ENCODE measurements at regions not wholly inside any gene's neighbourhood (a gene's known extent, or its start where the extent isn't known, plus 50 kb on each side); places are given as distances from the start of the nearest gene placed in this dataset.

DNA sequence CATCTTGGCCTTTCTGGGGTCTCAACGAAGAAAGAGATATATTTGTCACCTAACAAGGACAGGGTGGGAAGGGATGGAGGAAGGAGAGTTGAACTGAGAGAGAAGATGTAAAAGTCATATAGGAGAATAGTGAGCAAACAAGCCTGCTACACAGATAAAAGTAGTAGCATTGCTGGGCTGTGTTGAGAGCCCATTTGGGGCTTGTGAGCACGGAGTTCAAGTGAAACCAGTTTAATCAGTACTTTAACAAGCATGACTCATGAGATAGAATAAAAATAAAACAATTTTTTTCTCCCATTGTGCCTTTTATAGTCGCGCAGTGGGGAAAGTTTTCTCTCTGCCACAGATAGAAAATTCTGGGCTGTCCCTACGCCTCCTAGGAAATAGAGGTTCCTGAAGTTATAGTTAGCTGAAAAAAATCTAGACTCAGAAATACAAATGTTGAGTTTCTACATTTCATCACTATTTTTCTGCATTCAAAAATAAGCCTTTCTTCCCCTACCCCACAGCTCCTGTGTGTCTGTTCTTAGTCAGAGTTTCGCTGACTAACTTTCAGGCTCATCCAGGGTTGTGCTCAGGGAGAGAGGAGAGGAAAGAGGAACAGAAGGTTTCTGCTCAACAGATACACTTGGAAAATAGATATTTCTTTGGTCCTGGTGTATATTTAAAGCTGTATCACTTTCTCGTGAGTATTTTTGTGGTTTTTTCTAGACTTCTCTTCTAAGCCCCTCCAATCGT lies 395.8 kb upstream of the ADAMTSL1 start:
- DNase-seq, result no peak

DNA sequence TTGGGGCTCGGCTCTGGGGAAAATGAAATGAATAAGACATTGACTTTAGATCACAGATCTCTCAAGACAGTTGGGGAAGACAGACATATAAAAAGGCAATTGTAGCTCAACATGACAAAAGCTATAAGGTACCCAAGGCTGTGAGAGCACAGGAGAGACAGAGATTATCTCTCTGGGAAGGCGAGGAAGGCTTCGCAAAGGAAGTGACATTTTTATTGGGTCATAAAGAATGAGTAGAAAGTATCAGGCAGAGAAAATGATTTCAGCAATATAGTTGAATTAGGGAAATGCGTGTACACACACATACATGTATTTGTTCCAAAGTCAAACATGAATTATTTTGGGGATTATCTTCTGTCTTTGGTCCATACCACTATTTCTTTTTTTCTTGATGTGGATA lies 381.8 kb upstream of the ADAMTSL1 start:
- DNase-seq, result no peak

- DNase-seq, result no peak
These were observed 367.9 kb upstream of the ADAMTSL1 start for GRCh38 chr9:18106006-18106560.

DNA sequence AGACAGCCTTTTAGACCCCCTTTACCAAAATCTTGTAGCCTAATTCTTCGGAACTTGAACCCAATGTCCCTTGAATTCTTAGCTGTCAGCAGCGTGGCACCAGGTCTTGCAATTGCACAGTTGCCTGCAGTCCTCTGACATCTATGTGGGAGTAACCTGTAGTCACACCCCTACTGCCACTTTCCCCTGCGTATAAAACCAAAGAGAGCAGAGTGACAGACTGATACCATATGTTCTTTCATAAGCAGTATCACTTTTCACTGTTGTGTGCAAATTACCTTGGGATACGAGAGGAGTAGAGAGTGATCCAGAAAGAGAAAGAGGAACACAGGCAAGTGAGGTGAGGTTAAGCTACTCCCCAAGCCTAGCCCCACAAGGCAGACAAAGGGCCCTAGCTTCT lies 364.3 kb upstream of the ADAMTSL1 start:
- no peak for DNase-seq

DNA sequence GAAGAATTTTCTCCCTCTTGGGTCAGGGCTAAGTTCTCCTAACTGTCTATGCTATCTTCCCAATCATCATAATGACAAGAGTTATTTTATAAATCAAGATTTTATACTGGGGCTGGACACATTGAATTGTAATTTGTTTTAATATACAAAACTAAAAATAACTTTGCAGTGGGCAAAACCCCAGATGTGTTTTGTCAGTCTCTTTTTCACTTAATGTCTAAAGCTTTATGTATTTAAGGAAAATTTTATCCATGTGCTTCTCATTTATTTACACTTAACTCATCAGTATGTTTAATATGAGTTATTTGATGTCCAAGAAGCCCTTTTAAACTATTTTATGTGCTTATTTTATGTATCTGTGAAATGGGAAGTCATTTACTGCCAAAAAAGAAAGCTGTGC lies 362.8 kb upstream of the ADAMTSL1 start:
- no peak for DNase-seq

GRCh38 chr9:18114559-18115475 lies 359.1 kb upstream of the ADAMTSL1 start:
- no peak for DNase-seq

- DNase-seq, result no peak
These were observed 355.7 kb upstream of the ADAMTSL1 start for GRCh38 chr9:18118268-18118667.

DNA sequence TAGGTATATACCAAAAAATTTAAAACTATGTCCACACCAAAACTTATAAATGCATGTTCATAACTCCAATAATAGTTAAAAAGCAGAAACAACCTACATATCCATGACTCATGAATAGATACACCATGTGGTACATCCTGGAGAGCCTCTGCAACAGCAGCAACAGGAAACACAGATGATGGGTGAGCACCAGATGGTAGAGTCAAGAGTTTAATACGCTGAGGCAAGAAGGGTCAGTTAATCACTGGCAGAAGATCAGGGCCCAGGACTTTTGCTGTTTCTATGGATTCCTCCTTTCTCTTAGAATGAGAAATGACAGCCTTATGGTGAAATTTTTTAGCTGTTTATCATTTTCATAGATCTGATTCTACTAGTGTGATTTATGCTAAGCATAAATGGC lies 351.8 kb upstream of the ADAMTSL1 start:
- DNase-seq, result no peak

- no peak for DNase-seq
These were observed 349.2 kb upstream of the ADAMTSL1 start for GRCh38 chr9:18124760-18125159.

DNA sequence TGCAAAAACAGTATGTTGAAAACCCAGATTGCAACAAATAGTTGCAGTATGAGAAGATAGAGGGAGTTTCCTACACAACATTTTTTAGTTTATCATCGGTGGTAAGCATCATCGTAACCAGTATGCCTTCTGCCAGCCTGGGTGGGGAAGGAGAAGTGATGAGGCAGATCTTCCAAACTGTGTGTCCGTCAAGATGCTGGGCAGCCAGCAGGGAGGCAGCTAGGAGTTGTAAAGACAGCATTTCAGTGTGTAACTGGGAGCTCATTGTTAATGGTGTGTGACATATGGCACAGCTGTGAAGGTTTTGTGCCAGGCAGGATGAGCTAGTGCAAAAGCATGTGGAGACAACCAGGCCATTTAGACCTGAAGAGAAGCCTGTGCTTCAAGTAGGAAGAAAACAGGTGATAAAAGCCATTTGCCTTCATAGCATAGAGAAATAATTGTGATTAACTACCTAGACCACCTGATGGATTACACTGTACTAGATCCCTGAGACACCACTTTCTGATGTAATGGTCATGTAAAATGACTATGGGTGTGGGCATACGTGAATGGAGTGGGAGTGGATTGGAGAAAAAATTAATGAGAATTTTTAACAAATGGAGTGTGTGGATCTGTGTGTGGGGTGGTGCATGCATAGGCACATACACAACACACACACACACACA lies 347.0 kb upstream of the ADAMTSL1 start:
- DNase-seq, result no peak

DNA sequence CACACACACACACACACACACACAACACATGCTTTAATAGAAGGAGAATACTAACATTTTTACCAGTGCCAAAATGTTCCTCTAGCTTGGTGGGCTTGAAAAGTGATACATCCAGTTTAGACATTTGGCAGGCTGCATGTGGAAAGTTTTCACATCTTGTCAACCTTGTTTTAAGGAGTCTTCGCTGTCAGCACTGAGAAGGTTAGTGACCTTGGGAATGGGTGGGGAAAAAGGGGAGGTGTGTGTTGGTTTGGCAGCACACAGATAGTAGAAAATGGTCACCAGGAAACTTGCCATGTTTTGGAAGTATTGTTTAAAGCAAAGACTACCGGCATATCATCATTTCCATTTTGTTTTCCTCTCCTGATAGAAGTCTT lies 346.5 kb upstream of the ADAMTSL1 start:
- DNase-seq, result no peak

DNA sequence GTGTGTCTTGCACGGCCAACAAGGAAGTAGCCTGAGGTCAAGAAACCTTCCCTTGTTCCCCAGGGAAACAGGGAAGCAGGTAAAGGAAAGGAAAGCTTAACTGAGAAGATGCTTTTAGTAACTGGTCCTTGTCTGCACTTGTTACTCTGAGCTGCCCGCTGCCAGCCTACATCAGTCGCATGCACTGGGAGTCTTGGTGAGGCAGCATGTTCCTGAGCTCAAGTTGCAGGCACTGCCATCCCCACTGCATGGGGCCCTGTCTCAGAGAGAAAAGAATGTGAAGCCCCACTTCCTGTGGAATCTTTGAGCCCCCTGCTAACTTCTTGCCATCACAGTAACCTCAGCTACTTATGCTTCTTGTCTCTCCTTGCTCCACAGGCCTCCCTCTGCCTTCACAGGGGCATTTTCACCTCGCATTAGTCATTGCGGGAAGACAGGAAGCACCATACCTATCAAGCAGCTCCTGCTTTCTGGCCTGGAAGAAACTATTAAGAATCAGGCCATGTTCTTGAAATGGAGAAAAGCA lies 344.1 kb upstream of the ADAMTSL1 start:
- no peak for DNase-seq

GRCh38 chr9:18136354-18136994 lies 337.5 kb upstream of the ADAMTSL1 start:
- no peak for DNase-seq

DNA sequence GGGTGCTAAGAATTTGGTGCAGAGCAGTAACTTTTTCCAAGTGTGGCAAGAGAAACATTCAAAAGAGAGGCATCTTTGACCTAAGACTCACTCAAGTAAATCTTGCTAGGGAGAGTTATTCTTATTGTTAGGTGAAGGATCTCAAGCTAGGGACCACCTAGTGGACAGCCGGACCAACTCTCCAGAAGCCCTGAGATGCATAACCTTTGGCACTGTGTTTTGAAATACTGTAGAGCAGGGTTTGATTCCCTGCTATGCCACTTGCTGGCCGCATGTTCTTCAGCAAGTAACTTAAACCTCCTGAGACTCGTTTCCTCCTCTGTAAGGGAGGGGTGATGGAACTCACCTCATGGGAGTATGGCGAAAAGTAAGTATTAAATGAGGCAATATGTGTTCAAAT lies 336.1 kb upstream of the ADAMTSL1 start:
- DNase-seq, result no peak

DNA sequence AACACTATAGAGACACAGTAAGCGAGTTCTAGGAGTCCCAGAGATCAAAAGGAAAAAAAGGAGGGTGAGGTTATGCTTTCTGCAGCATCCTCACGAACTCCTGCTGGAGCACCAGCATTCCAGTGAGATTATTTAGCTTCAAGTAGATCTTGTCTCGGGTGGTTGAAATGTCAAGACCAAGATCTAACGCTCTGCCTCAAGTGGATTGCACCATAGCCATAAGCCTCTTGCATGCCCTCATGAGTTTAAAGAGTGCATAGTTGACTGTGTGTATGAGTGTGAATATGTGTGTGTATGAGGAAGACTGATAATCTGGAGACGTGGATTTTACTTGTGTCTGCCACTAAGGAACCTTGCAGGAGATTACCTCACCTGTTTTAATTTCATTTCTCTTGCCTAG lies 335.3 kb upstream of the ADAMTSL1 start:
- no peak for DNase-seq

DNA sequence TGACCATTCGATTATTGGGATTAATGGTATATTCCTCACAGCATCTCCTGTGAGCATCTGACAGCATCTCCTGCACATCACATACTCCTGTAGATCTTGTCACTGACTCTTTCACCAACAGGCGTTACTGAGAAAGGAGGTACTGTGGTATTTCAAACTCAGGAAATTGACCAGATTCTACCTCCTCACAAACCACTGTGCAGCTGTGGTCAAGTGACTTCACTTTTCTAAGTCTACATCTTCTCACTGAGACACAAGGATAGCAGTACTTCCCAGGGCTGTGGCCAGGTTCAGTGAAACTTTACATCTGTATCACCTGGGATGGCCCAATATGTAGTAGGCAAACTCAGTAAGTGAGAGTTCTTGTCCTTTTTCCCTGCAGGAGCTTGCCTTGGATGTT lies 332.3 kb upstream of the ADAMTSL1 start:
- DNase-seq, result no peak

- DNase-seq, result no peak
These were observed 330.7 kb upstream of the ADAMTSL1 start for GRCh38 chr9:18143073-18143745.

DNA sequence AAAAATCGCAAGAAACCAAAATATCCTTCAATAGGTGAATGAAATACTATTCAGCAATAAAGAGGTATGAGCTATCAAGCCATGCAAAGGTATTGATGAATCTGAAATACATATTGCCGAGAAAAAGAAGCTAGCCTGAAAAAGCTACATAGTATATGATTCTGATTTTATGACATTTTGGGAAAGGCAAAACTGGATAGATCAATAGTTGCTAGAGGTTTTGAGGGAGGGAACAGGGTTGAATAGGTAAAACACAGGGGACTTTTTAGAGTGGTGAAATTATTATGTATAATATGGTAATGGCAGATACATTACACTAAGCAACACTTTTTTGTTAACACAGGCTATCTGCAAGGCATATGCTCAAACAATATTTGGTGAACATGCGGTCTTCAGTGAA lies 327.6 kb upstream of the ADAMTSL1 start:
- no peak for DNase-seq

- no peak for DNase-seq
These were observed 324.4 kb upstream of the ADAMTSL1 start for GRCh38 chr9:18149471-18150011.

DNA sequence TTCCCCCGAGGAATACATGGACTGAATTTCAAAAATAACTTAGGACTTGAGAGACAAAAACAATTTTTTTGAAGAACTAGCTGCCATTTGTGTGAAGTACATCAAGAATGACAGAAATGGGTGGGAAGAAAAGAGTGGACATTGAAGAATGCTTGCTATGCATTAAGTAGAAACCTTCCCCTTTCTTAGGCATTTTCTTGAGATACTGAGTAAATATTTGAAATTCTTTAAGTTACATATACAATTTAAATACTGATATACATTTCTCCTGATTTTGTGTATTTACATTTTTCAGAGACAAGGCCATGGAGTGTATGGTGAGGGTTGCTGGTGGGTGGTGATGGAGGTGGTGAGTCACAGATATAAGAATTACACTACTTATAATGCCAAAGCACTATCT lies 319.3 kb upstream of the ADAMTSL1 start:
- no peak for DNase-seq

- DNase-seq, result no peak
These were observed 314.7 kb upstream of the ADAMTSL1 start for GRCh38 chr9:18159254-18159653.

GRCh38 chr9:18163146-18163545 lies 310.8 kb upstream of the ADAMTSL1 start:
- DNase-seq, result no peak
